G401.6 (cell line): ENCODE measurements at regions not wholly inside any gene's neighbourhood (a gene's known extent, or its start where the extent isn't known, plus 50 kb on each side); places are given as distances from the start of the nearest gene placed in this dataset.
"Not testable (repeated sequence)": the region's sequence is repeated elsewhere in the genome, so short reads cannot be mapped to it uniquely, and the experiment has no call there.

Source experiments
- FAIRE-seq: peaks from 2 replicates; lab custom pipeline; 2012; peaks lifted over from hg19 to GRCh38; lab: Jason Lieb, UNC

DNA sequence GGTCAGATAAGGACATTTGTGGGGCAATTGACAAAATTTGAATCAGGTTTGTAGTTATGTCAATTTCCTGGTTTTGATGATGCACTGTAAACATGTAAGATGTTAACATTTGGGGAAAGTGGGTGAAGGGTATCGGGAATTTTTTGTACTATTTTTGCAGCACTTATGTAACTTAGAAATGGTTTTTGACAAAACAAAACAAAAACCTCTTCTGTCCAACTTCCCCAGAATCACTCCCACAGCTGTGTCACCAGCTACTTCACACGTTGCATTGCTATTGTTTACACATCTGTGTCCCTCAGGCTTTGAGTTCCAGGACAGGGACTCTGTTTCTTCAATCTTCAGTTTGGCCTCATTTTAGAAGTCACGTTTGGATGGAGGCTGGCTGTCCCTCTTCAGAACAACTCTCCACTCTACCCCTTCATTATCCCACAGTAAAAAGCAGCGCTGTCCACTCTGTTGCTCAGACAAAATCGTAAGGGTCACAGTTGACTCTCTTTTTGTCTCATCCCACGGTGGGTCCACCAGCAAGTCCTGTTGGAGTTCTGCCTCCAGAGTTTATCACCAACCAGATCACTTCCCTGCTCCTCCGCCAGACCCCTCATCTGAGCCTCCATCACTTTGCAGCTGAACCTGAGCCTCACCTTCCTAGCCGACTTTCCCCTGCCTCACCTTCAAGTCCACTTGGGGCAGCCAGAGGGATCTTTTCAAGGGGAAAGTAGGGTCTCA, 63.2 kb downstream of the NENF start:
- no peak for FAIRE-seq

DNA sequence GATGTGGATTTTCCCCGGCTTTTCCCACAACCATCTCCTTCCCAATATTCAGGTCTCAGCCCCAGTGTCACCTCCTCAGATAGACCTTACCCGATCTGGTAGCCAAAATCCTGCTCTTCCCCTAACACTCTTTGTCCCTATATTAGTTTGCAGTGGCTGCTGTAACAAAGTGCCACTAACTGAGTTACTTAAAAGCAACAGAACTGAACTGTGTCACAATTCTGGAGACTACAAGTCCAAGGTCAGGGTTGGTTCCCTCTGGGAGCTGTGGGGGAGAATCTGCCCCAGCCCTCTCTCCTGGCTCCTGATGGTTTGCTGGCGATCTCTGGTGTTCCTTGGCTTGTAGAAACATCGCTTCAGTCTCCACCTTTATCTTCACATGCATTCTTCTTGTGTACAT, 64.0 kb downstream of the NENF start:
- no peak for FAIRE-seq

DNA sequence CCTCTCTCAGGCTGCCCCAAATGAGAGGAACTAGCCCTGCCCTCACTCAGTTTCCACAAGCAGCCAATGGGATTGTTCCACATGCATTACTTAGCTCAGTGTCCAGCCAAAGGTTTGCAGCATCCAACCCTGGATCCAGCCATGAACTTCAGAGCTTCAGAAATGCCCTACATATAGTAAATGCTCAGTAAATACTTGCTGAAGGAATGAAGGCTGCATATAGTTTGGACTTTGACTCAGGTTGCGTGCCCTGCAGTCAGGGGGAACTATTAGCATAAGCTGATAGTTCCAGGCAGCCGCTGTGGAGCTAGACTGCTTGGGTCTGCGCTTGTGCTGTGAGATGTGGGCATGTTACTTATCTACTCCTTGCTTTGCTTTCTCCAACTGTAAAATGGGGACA, 64.8 kb downstream of the NENF start:
- no peak for FAIRE-seq

DNA sequence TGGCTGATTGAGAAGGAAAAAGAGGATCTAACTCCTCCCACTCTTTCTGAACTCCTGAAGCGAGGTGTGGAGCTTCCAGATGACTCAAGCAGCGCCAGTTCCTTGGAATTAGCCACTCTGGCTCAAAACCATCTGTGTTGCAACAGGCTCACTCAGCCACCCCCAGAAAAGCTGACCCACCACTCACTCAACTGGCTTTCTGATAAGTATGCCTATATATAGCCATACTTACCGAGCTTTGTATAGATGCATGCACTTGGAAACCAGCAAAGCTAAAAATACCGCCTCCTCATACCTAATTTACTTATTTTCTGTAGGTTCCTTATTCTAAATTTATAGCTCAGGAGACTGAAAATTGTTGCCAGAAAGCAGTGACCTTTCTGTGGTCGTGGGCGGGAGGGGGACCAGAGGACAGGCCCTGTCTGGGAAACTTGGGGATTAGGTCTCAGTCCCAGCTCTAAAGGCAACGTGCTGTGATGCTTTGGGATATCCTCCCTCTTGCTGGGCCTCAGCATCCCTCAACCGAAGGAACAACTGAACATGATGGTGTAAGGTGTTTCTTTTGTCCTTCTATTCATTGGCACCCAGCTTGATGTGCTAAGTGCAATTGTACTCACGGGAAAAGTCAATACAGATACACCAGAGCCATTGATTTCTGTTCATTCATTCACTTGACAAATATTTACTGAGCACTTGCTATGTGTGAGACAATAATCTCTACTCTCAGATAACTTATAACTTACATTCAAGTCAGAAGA, 65.7 kb downstream of the NENF start:
- FAIRE-seq, result no peak

DNA sequence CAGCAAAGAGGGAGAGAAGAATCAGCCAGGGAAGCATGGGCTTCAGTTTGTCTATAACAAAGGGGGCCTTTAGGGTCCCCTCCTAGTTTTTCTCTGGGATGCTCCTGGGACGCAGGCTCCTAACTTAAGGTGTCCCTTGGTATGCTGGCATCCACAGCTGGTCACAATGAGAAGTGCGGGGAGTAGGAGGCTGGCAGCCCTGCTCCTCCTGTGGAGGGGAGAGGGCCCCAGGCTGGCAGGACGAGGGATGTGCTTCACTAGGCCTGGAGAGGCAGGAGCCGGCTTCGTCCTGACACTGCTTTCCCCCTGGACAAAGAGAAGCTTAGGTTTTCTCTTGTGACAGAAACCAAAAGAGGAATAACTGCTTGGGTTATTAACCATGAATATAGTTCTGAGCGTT, 67.6 kb downstream of the NENF start:
- no peak for FAIRE-seq

DNA sequence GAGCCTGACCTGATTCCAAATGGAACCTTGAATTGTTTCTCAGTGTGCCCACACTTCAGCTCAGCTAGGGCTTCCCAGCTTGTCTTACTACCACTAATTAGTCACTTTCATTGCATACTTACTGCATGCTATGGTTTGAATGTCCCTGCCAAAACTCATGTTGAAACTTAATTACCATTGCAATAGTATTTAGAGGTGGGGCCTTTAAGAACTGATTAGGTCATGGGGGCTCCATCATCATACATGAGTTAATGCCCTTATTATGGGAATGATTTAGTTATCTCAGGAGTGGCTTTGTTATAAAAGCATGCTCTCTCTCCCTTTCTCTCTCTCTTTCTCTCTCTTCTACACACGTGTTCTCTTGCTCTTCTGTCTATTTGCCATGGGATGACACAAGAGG, 68.3 kb downstream of the NENF start:
- FAIRE-seq, result no peak

DNA sequence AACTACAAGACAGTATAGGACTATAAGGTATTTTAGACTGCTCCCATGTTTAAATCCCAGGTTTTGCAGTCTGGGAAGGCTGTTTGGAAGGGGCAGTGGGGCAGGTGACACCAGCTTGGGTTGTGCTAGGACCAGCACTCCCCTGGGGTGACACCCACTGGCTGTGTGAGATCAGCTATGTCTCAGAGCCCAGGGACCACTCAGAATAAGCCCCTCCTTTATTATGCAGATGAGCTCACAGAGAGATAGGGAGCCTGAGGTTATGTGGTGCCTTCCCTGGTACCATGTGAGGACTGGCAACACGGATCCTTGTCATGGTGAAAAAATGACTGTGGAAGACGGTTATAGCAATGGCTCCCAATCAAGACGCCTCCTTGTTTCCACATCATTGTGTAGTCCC, 71.0 kb downstream of the NENF start:
- no peak for FAIRE-seq

DNA sequence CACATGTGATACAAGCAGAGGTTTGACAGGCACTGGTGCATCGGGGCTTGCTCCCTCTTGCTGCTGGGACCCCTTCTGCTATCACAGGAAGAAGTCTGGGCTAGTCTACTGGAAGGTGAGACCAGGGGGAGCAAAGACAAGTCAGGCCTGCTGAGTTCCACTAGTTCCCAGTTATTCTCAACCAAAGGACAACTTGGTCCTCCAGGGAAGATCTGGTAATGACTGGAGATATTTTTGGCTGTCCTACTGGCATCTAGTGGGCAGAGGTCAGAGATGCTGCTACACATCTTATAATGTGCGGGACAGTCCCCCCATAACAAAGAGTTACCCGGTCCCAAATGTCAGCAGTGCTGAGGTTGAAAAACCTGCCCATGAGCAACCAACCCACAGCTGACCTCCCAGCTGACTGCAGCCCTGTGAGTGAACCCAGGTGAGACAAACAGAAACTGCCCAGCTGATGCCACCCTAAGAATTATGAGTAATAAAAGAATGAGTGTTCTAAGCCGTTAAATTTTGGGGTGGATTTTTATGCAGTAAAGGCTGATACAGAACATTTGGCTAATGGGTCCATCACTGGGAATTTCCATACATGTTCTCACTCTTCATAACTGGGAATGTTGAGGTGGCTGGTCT, 71.6 kb downstream of the NENF start:
- no peak for FAIRE-seq

DNA sequence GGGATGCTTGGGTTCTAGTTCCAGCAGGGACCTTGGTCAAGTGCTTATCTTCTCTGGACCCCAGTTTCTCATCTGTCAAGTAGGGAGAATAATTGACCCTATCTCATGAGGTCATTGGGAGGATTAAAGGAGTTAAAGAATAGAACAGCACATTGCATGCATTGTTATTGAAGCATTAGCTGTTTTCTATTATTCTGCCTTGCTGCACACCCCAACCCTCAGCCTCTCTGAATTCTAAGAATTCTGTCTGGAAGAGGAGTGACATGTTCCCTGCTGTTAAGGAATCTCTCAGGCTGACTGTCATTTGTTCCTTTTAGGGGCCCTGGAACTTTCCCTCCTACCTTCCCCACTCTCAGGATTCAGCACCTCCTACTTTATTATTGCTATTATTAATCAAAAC, 73.9 kb downstream of the NENF start:
- no peak for FAIRE-seq

DNA sequence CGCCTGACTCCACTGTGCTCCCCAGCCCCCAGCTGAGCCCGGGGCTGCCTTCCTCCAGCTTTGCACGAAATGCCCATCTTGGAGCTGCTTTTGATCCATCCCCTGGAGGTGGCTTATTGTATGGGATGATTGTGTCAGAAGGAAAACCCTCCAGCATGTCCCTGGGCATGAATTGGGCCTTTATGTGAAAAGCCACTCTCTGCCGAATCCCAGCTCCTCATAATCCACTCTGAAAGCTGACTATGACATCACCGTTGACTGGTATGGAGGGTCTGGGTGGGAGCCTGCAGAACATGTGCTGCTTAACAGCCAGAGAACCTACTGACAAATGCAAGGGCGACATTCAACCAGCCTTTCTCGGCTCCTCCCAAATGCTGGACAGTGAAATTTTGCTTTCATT, 74.6 kb downstream of the NENF start:
- FAIRE-seq, result no peak

DNA sequence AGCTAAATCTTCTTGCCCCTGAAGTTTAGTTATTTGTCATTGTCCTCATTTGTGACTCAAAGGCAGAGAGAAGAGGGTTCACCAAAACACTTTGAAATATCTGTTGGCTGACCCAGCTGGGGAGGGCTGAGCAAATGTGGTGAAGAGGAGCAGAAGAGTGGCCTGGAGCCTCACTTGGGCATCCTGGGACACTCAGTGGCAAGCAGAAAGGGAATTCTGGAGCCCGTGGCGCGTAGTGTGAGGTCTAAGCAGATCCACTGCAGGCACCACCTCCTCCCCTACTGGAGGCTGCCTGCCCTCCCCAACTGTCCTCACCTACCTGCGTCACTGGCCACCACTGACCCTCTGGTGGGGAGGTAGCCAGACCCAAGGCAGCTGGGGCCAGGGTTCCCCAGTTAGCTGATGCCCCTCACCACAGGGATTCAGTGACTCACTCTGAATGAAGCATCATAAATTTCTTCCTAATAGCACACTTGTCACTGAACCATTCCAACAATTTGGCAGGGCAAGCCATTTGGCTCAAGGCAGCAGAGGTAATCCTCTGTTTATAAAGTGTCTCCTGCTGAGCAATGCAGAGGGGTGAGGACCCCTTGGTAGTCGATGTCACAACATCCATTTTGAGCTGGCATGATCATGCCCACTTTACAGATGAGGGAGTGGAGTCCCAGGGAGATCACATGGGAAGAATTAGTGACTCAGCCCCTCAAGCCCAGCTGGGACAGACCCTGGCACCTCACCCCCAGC, 80.3 kb downstream of the NENF start:
- FAIRE-seq, result peak; percentile 99

DNA sequence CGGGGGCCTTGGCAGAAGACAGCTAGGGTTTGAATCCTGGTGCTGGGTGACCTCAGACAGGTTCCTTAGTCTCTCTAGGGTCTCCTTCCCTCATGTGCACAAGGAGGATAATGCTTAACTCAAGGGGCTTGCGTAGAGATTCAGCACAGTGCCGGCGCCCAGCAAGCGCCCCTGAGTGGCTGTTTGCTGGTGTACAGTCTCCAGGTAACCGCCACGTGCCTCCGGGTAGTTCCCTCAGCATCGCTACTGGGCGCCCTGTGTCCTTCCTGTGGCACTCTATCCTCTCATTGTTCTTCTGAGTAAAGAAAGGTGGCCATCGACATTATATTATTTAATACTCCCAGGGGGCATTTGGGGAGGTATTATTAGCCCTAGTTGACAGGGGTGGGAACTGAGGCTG, 80.9 kb downstream of the NENF start:
- FAIRE-seq, result no peak

DNA sequence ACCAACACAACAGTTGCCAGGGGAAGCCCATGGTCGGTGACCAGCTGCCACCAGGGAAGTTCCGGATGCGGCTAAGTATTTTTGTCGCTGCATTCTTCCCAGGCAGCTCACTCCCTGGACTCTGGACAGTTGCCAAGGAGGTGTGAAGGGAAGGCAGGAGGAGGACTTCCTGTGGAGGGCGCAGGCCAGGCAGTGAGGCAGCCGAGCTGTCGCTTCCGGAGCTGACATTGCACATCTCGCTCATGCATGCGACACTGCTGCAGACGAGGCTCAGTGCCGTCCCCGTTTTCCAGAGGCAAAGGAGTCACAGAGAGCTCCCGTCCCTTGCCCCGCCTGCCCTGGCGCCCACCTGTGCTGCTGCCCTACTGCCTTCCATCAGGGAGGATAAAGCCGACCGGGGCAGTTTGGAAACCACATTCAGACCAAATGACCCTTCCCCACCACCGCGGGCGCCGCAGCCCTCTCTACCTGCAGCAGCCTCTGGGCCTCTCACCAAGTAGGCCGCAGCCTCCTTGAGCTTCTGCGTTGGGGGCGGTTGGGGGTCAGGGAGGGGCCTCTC, 81.4 kb downstream of the NENF start:
- no peak for FAIRE-seq

DNA sequence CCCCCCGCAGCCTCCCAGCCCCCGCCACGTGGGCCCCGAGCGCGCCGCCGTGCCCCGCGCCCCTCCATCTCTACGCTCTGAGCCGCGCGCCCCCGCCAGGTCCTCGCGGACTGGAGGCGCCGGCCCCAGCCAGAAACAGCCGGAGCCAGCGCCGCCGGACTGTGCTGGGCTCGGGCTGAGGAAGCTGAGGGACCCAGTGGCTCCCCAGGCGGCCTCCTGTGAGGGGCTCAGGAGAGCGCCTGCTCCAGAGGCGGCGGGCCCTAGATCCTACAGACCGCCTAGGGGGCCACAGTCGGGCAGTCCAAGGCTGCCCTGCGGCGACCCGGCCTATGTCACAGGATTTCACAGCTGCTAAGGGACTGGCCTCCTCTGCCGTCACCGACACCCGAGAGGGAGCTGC, 82.1 kb downstream of the NENF start:
- no peak for FAIRE-seq

DNA sequence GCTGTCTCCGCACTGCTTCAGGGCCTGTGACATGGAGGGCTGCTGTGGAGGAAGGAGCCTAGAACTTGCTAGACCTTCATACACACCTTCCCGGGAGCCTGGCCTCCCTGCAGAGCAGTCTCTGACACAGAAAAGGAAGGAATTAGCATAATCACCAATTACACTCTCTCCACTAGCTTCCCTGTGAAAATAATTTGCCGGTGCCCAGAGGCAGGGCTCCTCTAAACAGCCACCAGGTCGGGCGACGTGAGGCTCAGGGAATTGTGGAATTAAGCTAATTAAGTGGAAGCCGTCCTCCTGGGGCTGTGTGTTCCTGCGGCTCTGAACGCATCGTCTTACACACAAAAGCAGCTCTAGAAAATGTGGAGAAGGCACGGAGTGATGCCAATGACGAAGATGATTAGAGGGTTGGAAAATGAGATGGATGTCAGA, 82.6 kb downstream of the NENF start:
- peak; percentile 96 for FAIRE-seq

DNA sequence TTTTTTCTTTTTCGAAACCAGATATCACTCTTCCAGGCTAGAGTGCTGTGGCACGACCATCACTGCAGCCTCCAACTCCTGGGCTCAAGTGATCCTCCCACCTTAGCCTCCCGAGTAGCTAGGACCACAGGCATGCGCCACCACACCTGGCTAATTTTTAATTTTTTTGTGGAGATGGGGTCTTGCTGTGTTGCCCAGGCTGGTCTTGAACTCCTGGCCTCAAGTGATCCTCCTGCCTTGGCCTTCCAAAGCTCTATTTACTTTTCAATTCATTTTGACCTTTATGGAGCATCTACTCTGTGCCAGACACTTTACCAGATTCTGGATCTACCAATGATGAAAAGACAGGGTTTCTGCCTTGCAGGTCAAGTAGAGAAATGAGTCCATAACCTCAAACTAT, 83.3 kb downstream of the NENF start:
- FAIRE-seq, result not testable (repeated sequence)

DNA sequence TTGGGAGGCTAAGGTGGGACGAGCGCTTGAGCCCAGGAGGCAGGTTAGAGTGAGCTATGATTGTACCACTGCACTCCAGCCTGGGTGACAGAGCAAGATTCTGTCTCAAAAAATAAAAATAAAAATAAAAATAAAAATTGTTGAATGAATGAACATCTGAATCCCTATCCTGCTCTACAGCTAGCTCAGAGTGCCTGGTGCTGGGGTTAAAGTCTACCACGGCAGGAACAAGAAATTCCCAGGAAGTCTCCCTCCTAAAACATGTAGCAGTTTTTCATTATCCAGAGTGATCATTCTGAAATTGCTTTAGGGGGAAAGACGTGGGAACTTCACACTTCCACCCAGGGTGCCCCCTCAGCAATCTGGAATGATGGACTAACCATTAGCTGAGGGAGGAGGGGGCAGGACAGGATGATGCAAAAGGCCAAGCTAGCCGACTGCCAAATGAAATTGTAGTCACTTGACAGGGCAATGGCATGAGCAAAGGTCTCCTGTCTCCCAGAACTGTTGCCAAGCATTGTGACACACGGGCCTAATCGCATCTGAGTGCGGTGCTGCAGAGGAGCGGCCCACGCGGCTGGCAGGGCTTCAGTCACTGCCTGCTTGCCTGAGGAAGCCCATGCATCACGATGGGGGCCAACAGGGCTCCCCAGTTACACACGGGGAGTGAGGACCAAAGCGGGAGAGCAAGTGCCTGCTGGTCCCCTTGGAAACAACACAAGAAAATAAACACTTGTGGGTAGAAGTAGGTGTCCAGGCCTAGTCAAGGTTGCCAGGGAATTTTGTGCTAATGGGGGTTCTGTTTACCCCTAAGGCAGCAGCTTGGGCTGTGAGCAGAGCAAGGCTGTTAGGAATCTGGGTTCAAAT, 85.7 kb downstream of the NENF start:
- no peak for FAIRE-seq

DNA sequence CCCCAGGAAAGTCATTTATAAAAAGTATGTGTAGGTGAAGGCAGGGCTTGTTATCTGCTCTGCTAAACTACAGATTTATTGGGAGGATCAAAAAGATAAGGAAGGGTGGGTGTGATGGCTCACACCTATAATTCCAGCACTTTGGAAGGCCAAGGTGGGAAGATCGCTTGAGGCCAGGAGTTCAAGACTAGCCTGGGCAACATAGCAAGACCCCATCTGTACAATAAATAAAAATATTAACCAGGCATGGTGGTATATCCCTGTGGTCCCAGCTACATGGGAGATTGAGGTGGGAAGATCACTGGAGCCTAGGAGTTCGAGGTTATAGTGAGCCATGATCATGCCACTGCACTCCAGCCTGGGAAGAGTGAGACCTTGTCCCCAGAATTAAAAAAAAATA, 86.4 kb downstream of the NENF start:
- no peak for FAIRE-seq

DNA sequence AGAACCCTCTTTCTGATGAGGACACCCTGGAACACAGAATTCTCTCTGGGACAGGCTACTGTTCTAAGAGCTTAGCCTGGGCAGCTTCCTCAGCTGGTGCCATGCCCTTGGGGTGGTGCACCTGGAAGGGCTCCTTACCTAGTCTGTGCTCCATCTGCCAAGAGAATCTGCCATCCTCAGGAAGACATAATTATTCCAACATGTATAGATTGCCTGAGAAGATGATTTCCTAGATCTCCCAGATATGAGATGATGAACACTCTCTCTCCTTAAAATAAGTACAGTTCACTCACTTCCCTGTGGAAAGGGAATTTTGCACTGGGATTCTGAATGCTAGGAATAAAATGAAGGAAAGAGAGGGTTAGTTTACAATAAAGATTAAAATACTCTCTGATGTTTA, 87.6 kb downstream of the NENF start:
- no peak for FAIRE-seq

DNA sequence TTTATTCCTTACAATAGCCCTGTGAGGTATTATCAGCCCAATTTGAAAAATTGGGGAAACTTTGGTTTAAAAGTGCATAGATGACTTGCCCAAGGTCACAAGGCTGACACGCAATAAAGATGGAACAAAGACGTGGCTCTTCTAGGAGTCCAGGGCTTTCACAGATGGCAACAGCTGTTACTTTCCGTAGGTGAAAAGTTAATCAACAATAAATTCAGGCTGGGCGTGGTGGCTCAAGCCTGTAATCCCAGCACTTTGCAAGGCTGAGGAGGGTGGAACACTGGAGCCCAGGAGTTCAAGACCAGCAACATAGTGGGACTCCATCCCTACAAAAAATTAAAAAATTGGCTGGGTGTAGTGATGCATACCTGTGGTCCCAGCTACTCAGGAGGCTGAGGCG, 87.8 kb upstream of the ATF3 start:
- FAIRE-seq, result no peak

DNA sequence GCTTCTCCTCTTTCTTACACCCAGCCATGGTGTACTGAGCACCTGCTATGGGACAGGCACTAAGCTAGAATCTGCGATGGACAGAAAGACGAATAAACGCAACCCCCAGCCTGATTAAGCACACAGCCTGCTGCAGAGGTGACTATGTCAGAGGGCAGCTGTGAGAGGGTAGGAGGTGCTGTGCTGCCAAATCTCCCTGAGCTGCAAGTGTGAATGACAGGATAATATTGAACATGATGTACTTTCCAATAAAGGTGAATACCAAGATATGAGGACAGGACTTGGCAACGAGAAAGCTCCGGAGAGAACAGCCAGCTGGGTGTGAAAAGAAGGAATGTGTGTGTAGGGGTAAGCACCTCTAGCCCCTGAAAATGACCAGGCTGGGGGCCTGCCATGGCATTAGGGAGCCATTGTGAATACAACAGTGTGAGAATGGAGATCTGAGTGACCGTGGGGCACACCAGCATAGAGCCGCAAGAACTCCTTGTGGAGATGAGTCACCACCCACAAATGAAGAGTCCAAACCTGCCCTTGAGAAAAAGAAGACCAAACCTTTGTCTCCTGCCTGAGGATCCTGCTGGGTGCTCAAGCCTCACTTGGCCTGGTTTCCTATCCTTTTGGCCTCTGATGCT, 83.0 kb upstream of the ATF3 start:
- FAIRE-seq, result no peak
